RWPE2 (cell line): ENCODE measurements at regions not wholly inside any gene's neighbourhood (a gene's known extent, or its start where the extent isn't known, plus 50 kb on each side); places are given as distances from the start of the nearest gene placed in this dataset.

Experiments used
- ATAC-seq: fragments of 200-7000 bp; cut with Tn5 transposase; 3 replicates; pipeline ENCODE4 v1.9.1; 2021; ENCODE audit warnings: low read depth
- DNase-seq: peaks from one replicate; pipeline ENCODE4 v3.0.0-alpha.2; 2020; ENCODE audit warnings: low spot score
- H3K27ac ChIP-seq: fragments of 450-650 bp; 2 replicates; pipeline ENCODE4 v1.5.1; 2017; ENCODE audit warnings: mild to moderate bottlenecking; ENCODE audit not compliant: poor library complexity, severe bottlenecking
- H3K27me3 ChIP-seq: fragments of 250-450 bp; sonication (Bioruptor Pico); 2 replicates; pipeline ENCODE4 v1.5.1; 2021; ENCODE audit warnings: mild to moderate bottlenecking, moderate library complexity; ENCODE audit not compliant: insufficient read depth, poor library complexity, severe bottlenecking
- H3K36me3 ChIP-seq: fragments of 250-450 bp; sonication (Bioruptor Pico); 2 replicates; pipeline ENCODE4 v1.5.1; 2020; ENCODE audit warnings: low read depth, mild to moderate bottlenecking, moderate library complexity
- H3K4me1 ChIP-seq: fragments of 250-450 bp; sonication (Bioruptor Pico); 2 replicates; pipeline ENCODE4 v1.5.1; 2021; ENCODE audit warnings: mild to moderate bottlenecking, moderate library complexity; ENCODE audit not compliant: insufficient read depth, poor library complexity, severe bottlenecking
- H3K4me3 ChIP-seq: fragments of 250-450 bp; sonication (Bioruptor Pico); 2 replicates; pipeline ENCODE4 v1.5.1; 2021; ENCODE audit warnings: mild to moderate bottlenecking, moderate library complexity; ENCODE audit not compliant: severe bottlenecking
- H3K9me3 ChIP-seq: fragments of 250-450 bp; sonication (Bioruptor Pico); 2 replicates; pipeline ENCODE4 v1.5.1; 2021; ENCODE audit warnings: mild to moderate bottlenecking, moderate library complexity; ENCODE audit not compliant: severe bottlenecking
- TF ChIP-seq, protein P1 (sequence below): fragments of 450-650 bp; IDR thresholded peaks from one replicate; pipeline ENCODE4 v1.5.1; 2017; ENCODE audit warnings: mild to moderate bottlenecking, moderate library complexity; ENCODE audit not compliant: poor library complexity, severe bottlenecking

- H3K27me3 ChIP-seq = no peaks in the 10 kb centered on the region
- TF ChIP-seq, protein P1, sequence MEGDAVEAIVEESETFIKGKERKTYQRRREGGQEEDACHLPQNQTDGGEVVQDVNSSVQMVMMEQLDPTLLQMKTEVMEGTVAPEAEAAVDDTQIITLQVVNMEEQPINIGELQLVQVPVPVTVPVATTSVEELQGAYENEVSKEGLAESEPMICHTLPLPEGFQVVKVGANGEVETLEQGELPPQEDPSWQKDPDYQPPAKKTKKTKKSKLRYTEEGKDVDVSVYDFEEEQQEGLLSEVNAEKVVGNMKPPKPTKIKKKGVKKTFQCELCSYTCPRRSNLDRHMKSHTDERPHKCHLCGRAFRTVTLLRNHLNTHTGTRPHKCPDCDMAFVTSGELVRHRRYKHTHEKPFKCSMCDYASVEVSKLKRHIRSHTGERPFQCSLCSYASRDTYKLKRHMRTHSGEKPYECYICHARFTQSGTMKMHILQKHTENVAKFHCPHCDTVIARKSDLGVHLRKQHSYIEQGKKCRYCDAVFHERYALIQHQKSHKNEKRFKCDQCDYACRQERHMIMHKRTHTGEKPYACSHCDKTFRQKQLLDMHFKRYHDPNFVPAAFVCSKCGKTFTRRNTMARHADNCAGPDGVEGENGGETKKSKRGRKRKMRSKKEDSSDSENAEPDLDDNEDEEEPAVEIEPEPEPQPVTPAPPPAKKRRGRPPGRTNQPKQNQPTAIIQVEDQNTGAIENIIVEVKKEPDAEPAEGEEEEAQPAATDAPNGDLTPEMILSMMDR = no peak
- no peak for DNase-seq
- H3K9me3 ChIP-seq = no peaks in the 10 kb centered on the region
- ATAC-seq = no peak
- H3K4me1 ChIP-seq = no peaks in the 10 kb centered on the region
- H3K27ac ChIP-seq = no peak overlapping the region
- H3K36me3 ChIP-seq = no peaks in the 10 kb centered on the region
- H3K4me3 ChIP-seq = no peak overlapping the region
Measured at GRCh38 chr7:136502162-136502561, 366.3 kb upstream of the CHRM2 start.

DNA sequence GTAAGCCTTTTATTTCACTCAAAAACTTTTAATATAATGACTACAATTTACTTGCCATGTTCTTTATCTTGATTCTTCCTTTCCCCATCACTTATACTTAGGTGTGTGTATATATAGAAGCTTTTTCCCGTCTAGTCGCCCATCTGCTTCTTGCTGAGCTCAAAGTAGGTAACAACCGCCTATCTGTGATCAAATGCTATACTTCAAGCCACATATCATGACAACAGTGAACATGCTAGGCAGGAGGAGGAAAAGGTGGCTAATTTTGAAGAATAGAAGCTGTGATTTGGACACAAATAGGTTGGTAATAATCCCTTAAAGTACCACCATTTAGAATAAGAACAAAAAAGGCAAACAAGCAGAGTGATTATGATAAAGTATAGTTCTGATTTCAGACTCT lies 367.3 kb upstream of the CHRM2 start:
- no peaks in the 10 kb centered on the region for H3K27me3 ChIP-seq
- H3K4me1 ChIP-seq = no peaks in the 10 kb centered on the region
- ATAC-seq (no peak), DNase-seq (no peak)
- H3K9me3 ChIP-seq = no peaks in the 10 kb centered on the region
- TF ChIP-seq, protein P1 = no peak
- H3K27ac ChIP-seq = no peak overlapping the region
- H3K4me3 ChIP-seq = no peak overlapping the region
- H3K36me3 ChIP-seq = no peaks in the 10 kb centered on the region

GRCh38 chr7:136496551-136496950 lies 371.9 kb upstream of the CHRM2 start:
- no peak overlapping the region for H3K27ac ChIP-seq
- ATAC-seq = no peak

GRCh38 chr7:136495081-136495480 lies 373.4 kb upstream of the CHRM2 start:
- Histone ChIP-seq H3K27me3 (no peaks in the 10 kb centered on the region), H3K4me3 (no peak overlapping the region), H3K4me1 (no peaks in the 10 kb centered on the region), H3K36me3 (no peaks in the 10 kb centered on the region), H3K9me3 (no peaks in the 10 kb centered on the region), H3K27ac (no peak overlapping the region)
- DNase-seq (no peak), ATAC-seq (no peak)
- TF ChIP-seq, protein P1 = no peak

More at GRCh38 chr7:136496551-136496950, 371.9 kb upstream of the CHRM2 start:
- DNase-seq = no peak
- TF ChIP-seq, protein P1 = no peak
- H3K4me3 ChIP-seq = no peak overlapping the region
- no peaks in the 10 kb centered on the region for H3K36me3 ChIP-seq
- H3K27me3 ChIP-seq = no peaks in the 10 kb centered on the region
- no peaks in the 10 kb centered on the region for H3K9me3 ChIP-seq
- H3K4me1 ChIP-seq = no peaks in the 10 kb centered on the region

GRCh38 chr7:136492366-136492765 lies 376.1 kb upstream of the CHRM2 start:
- H3K4me1 ChIP-seq = no peaks in the 10 kb centered on the region
- H3K27me3 ChIP-seq = no peaks in the 10 kb centered on the region
- TF ChIP-seq, protein P1 = no peak
- no peak for DNase-seq
- no peaks in the 10 kb centered on the region for H3K9me3 ChIP-seq
- H3K27ac ChIP-seq = no peak overlapping the region
- H3K4me3 ChIP-seq = no peak overlapping the region
- no peak for ATAC-seq
- no peaks in the 10 kb centered on the region for H3K36me3 ChIP-seq
